ENCODE measurements at regions not wholly inside any gene's neighbourhood (a gene's known extent, or its start where the extent isn't known, plus 50 kb on each side); places are given as distances from the start of the nearest gene placed in this dataset.

DNA sequence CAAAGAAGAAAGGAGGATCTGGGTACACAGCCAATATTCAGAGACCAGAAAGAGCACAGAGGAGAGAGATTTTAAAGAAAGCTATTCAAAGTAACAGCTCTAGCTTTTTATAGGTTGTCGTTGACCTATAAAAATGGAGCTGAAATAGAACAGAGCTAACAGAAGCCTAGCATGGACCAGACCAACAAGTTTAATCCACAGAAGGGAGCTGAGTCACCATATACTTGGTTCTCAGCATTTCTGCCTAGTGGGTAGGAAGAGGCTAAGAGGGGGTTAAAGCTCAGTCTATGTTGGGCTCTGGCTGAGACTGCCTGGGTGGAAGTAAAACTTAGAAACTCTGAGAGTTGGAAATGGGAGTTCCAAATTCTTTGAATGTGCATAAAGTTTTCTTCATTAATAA, 678.0 kb upstream of the CDH2 start:
- no peak for TF ChIP-seq ZFX (IDR thresholded peaks at IDR 0.05)
- TF ChIP-seq, protein P1, sequence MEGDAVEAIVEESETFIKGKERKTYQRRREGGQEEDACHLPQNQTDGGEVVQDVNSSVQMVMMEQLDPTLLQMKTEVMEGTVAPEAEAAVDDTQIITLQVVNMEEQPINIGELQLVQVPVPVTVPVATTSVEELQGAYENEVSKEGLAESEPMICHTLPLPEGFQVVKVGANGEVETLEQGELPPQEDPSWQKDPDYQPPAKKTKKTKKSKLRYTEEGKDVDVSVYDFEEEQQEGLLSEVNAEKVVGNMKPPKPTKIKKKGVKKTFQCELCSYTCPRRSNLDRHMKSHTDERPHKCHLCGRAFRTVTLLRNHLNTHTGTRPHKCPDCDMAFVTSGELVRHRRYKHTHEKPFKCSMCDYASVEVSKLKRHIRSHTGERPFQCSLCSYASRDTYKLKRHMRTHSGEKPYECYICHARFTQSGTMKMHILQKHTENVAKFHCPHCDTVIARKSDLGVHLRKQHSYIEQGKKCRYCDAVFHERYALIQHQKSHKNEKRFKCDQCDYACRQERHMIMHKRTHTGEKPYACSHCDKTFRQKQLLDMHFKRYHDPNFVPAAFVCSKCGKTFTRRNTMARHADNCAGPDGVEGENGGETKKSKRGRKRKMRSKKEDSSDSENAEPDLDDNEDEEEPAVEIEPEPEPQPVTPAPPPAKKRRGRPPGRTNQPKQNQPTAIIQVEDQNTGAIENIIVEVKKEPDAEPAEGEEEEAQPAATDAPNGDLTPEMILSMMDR (conservative IDR thresholded peaks at IDR 0.05), result no peak
- no peak overlapping the region for H3K27ac ChIP-seq

DNA sequence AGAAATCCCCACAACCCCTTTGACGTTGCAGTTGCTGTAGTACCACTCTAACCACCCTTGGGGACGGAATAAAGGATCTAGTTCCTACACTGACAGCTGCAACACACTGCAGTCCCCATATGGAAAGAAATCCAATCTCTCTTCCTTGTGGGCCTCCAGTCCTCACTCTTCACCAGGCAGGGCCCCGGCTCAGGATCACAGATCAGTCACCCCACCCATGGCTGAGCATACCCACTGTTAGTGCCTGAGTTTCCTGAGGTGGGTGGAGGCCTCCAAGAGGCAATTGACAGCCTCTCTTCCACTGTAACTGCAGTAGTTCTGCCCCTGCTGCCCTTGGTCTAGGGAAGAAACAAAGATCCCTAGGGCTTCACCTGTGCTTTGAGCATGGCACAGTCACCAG, 670.0 kb upstream of the CDH2 start:
- no peak for TF ChIP-seq ZFX (IDR thresholded peaks at IDR 0.05)
- TF ChIP-seq, protein P1 (conservative IDR thresholded peaks at IDR 0.05), result no peak
- H3K27ac ChIP-seq, result no peak overlapping the region

DNA sequence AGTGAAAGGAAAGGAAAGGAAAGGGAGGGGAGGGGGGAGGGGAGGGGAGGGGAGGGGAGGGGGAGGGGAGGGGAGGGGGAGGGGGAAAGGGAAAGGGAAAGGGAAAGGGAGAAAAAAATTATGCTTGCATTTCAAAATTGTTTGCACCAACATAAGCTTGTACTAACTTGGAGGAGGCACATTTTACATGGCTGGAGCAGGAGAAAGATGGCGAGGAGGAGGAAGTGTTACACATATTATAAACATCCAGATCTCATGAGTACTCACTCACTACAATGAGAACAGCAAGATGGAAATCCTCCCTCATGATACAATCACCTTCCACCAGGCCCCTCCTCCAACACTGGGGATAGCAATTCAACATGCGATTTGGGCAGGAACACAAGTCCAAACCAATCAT, 660.2 kb upstream of the CDH2 start:
- TF ChIP-seq ZFX (IDR thresholded peaks at IDR 0.05), result no peak
- TF ChIP-seq, protein P1 (conservative IDR thresholded peaks at IDR 0.05), result no peak

DNA sequence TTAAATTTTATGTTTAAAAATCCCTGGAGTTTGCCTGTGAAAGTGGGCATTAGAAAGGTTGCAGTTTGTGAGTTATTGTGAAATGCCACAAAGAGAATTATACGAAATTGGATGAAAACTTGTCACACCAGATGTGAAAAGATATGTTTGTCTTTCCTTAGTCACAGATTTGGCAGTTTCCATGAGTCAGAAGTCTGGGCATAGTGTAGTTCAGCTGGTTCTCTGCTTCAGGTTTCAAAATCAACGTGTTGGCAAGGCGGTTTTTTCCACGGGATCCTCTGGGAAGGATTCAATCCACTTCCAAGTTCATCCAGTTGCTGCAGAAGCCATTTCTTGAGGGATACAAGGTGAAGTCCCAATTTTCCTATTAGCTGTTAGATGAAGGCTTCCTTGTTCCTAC, 658.0 kb upstream of the CDH2 start:
- no peak for TF ChIP-seq ZFX (IDR thresholded peaks at IDR 0.05)
- H3K27ac ChIP-seq, result no peak overlapping the region

More for the DNA sequence above, 660.2 kb upstream of the CDH2 start:
- no peak overlapping the region for H3K27ac ChIP-seq

DNA sequence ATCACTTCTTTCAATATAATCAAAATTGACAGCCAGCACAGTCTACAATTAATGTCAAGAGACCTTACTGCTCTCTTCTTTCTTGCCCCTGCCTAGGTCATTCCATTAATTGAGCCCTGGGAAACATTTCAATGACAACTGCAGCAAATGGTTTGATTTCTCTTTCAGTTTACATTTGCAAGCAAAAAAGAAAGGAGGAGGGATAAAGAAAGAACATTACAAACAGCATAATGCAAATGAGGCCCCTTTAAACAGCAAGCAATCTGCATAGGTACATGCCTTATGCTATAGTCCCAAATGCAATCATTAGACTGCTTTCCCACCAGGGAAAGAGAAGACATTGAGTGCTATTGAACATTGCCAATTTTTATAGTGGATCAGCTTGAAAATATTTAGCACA, 655.0 kb upstream of the CDH2 start:
- TF ChIP-seq ZFX (IDR thresholded peaks at IDR 0.05), result no peak
- no peak overlapping the region for H3K27ac ChIP-seq

DNA sequence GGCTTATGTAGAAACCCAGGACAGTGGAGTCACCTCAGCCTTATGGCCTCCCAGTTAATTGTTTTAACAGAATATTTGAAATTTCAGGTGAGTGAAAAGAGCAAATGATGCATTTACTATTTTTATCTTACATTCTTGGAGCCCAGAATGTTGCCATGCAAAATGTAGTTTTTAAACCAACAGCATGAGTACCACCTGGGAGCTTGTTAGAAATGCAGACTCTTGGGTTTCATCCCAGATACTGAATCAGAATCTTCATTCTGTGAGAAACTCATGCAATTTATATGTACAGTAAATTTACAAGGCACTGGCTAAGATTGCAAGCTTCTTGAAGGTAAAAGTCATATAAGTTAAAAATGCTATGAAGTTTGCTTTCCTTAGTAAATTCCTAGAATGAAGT, 654.5 kb upstream of the CDH2 start:
- TF ChIP-seq ZFX (IDR thresholded peaks at IDR 0.05), result no peak
- TF ChIP-seq, protein P1 (conservative IDR thresholded peaks at IDR 0.05), result no peak
- H3K27ac ChIP-seq, result no peak overlapping the region

DNA sequence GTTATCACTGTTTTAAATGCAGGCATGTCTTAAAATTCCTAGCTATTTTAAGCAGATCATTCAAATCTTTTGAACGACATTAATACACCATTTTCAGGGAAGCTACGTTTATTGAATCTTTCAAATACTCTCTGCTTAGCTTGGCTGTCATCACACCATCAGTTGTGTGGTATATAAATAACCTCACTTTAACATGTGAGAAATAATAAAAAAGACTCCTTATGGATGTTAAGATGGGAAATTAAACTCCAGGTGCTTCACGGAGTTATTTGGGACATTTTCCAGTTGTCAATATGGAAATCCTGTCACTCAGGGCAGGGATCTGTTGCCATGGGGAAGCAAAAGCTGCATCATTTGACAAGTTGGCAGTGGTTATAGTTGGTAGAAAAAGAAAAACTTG, 649.2 kb upstream of the CDH2 start:
- TF ChIP-seq ZFX (IDR thresholded peaks at IDR 0.05), result no peak
- TF ChIP-seq, protein P1 (conservative IDR thresholded peaks at IDR 0.05), result no peak
- no peak overlapping the region for H3K27ac ChIP-seq

DNA sequence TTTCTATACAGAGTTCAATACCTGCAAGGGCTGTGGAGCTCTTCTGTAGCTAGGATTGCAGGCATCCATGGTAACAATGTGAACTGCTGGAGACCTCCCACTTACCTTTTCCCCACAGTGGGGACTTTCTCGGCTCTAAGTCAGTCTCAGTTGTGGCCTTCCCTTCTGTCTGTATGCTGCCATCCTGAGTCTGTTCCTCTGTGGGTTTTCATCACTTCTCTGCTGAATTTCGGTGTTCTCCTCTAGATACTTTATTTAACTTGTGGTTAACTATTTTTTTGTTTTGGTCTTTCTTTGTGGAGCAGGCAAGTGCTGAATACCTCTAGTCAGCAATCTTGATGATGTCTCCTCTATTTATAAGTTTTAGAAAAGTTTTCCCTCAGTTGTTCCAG, 647.2 kb upstream of the CDH2 start:
- H3K27ac ChIP-seq, result no peak overlapping the region

More for the DNA sequence above, 647.2 kb upstream of the CDH2 start:
- TF ChIP-seq, protein P1 (conservative IDR thresholded peaks at IDR 0.05), result no peak
- TF ChIP-seq ZFX (IDR thresholded peaks at IDR 0.05), result no peak
